GOT3 (cell line): ENCODE measurements at regions not wholly inside any gene's neighbourhood (a gene's known extent, or its start where the extent isn't known, plus 50 kb on each side); places are given as distances from the start of the nearest gene placed in this dataset.

ENCODE experiments used
- DNase-seq: peaks from one replicate; lab custom pipeline; 2025; ENCODE audit warnings: mixed read lengths; lab: John Stamatoyannopoulos, UW

DNA sequence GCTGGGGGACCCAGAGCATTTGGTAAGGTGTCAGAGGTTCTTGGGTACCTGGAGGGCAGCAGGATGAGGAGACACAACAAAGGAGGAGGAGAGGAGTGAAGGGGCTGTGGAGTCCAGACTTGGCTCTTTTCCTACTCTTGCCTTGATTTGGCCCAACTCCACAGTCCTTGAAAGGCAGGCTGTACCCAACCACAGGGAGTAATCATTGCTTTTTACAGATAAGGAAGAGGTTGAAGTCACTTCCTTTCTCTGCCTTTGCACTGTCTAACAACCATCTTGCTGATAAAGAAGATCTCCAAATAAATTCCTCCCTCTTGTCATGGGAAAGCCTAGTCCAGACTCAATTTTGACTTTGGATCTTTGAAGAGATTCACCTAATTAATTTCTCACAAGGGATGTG, 226.8 kb upstream of the HMGA2 start:
- DNase-seq: no peak

DNA sequence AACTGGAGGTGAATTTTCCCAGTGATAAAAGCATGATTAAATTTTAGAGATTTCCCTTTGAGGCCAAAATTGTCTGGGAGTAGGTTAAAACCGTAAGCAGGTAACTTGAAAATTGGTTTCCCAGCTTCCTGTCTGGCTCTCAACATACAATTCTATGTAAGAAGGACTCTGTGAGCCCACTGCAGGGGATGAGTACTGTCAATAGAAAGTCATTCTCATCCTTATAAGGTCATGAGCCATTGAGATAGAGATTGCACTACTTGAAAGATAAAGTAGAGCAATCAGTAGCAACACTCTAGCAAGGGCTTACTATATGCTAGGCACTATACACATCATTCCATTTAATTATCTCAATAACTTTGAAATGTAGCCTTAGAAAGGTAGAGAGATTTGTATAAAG, 225.6 kb upstream of the HMGA2 start:
- DNase-seq: no peak

DNA sequence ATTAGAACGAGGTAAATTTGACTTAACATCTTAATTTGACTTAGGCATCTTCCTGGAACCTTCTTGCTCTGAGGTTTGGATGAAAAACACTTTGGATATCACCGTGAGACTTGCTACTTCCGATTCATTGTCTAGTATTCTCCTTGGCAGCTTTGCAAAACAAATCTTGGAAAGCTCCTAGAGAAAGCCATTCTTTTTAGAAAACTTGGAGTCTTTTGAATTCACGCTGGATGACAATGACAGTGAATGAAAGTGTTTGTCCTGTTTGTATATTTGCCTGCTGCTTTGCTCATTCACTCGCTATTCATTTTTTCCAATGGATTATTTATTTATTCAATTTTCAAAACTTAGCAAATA, 222.1 kb upstream of the HMGA2 start:
- no peak for DNase-seq

DNA sequence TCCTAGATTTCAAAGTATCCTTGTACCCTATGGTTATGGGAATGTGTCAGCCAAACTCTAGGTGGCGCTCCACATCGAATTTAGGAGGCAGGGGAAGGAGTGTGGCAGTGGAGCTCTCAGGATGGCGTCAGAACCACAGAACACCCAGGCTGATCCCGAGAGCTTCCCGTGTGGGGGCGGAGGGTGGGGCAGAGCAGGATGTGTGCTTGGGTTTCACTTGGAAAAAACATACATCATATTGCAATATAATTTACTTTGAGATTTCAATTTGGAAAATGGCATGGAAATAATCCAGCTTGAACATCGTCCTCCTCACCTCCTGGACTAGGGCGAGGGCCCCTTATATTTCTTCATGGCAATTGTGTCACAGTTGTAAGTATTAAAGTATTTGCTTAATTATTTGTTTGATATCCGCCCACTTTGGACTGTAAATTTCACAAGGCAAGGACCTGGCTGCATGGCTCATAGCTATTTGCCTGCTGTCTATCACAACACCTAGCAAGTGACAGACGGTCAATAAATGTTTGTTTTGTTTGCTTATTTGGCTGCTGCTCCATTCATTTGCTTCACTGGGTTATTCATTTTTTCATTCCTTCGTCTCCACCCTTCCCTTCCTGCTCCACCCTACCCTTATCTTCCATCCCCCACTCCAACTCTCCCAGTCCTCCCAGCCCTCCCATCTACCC, 221.5 kb upstream of the HMGA2 start:
- DNase-seq: no peak

DNA sequence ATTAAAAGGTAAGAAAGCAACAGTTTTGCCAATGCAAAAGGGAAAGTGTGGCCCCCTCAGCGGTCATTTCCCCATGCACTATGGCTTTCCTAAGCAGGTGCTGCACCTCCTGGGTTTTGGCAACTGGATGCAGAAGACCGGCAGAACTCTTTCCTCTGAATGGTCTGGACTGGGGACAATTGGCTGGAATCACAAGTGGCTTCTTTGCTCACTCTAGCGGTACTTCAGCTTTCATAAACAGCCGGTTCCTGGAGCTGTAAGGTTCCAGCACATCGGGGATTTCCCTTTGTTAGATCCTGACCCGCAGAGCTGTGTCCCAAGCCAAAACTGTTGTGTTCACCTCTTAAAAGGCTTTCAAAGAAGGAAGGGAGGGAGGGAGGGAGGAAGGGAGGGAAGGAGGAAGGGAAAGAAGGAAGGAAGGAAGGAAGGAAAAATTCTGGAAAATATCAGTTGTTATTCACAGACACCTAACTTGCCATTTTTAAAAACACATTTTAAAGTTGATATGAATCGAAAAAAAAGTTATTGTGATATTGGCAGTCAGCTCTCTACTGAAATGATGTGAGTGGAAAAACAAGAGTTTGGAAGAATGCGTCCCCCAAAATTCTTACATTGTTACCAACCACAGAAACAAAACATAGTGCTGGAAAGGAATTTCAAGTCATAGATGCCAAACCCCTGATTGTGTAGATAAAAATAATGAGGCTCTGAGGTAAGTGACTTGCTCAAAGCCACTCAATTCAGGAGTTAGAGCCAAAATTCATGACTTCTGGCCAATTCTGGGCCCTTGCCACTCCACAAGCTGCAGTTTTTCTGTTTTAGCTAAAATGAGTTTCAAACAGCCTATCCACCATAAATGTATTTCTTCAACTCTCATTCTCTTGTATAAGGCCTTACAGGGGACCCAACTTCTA, 220.6 kb upstream of the HMGA2 start:
- no peak for DNase-seq

DNA sequence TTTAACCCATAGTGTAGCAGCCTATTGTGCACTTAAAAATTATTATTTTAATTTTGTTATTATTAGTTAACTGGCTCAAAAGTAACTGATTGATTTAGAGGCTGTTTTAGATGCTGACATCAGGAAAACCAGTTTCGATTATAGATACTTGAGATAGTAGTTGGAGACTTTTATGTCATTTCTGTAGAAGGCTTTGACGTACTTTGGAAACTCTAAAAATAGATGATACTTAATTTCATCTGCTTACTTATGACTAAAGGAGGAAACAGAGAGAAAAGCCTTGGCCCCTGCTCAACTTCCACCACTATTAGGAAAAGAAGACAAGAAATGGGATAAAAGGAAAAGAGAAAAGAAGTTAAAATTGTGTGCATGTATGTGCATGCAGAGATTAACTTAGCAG, 219.3 kb upstream of the HMGA2 start:
- no peak for DNase-seq

DNA sequence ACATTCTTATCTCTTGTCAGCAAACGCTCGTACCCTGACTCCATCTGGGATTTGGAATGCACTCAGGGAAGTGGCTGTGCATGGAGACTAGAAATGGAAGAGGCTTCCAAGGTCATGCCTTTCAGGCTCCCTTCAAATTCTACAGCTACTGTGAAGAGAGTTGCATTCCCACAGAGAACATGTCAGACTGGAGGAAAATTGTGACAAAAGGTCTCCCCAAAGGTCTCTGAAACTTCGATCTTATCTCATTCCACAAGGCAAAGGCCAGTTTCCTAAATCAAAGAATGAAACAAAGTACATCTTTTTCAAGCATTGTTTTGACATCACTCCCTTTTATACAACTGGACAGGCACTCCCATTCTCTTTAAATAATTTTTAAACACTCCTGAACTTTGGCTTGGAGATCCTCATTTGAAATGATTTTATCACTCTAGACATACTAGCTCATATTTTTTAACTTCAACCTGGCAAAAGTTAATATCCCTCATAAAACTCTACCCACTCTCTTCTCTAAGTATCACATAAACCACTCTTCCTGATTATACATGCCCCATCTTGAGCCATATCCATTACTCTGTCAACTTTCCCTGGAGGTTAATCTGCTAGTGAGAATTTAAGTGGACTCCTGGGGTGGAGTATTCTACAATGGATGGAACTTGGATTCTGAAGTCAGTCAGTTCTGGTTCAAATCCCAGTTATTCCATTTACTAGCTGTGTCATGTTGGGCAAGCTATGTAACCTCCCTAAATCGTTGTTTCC, 218.1 kb upstream of the HMGA2 start:
- no peak for DNase-seq

DNA sequence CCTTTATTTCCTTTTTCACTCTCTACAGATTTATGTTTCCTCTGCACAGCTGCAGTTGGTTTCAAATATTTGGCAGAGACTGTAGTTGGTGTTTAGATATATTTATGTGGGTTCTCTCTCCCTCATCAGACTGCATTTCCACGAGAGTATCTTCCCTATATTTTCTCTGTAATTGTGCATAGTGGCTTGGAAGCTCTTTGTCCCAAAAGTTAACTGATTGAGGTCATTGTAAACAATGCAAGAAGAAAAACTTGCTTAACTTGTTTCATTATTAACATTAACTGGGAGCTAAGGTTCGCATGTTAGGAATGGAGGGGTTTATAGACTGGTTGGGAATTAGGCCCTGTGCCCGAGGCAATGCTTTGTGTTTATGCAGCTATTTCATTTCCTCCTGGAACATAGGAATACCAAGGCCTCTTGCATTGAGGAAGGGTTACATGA, 216.9 kb upstream of the HMGA2 start:
- DNase-seq: no peak

DNA sequence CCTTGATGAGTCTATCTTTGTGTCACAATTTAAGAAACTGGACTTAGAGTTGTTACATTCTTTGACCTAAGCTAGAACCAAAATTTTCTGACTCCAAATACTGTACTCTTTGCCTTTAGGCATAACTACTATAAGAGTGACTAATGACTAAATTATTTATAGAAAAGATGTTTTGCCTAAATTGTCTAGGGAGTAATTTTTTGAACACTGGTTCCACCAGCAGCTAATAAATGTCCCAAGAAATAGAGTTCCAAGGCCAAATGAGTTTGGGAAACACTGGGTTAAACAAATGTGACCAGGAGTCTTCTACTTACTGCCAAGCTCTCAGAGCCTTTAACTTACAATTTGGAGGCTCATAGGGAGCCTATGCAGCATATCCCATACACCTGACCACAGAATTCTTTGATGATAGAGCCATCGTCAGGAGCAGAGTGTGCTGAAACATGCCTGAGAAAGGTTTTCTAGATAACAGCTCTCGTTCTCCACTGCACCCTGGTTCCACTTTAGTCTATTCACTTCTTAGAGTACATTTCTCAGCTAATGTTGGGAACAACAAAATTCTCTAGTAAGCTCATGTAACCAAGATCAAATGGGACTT, 215.9 kb upstream of the HMGA2 start:
- DNase-seq: no peak

DNA sequence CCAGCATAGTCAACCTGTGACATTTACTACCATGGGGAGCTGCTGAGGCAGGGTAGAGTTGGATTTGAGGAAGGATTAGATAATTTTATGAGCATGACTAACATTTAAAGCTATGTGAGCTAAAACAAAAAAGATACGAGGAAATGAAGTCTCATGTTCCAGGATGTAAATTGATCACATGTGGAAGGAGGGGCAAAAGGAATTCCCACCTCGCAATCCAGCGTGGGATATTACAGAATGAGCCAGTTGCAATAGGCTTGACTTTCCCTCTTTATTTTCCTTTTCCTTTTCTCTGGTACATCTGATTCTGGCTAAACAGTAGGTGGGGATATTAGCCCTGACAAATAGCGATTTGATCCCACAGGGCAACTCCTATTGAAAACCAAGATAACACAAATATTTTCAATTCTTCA, 214.9 kb upstream of the HMGA2 start:
- DNase-seq: no peak

DNA sequence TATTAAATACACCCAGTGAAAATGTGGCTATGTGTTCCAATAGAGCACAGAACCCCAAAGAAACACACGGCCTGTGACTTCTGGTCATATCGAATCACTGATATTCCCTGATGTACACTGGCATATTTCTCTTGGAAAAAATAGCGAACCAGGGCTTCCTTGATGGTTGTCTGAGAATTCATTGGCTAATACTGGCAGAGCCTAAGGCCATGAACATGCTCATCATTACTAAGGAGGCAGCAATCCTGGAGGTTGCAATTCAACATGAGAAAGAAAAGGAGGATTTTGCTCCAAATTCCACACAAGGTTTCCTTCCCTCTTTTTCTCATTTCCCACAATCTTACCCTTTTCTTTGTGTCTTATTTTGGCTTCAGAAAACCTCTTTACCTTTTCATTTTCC, 212.9 kb upstream of the HMGA2 start:
- no peak for DNase-seq

DNA sequence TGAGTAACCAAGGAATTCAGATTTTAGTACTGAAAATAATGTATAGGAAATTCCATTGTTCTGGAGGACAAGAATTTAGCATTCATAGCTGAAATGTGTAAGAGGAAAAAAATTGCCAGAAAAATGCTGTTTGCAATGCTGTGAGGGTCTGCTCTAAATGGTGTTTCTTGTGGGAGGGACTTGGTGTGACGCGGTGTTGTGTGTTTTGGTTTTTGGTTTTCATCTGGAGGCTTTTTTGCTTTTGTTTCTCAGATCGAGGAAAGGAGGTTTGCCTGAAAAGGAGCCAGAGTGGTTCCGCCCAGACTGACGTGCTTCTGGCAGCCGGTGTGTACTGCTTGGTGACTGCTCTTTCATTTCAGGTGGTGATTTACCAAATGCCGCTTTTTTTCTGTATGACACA, 211.8 kb upstream of the HMGA2 start:
- no peak for DNase-seq

DNA sequence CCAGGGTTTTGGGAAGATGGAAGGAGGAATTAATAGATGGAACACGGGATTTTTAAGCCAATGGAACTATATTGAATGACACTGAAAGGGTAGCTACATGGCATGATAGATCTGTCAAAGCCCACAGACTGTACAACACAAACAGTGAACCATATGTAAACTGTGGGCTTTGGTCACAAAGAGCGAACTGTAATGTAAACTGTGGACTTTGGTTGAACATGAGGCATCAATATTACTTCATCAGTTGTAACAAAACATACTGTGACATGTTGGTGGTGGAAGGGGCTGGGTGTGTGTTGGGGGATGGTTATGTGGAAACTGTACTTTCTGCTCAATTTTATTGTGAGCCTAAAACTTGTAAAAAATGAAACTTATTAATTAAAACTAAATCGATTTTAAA, 210.6 kb upstream of the HMGA2 start:
- no peak for DNase-seq

DNA sequence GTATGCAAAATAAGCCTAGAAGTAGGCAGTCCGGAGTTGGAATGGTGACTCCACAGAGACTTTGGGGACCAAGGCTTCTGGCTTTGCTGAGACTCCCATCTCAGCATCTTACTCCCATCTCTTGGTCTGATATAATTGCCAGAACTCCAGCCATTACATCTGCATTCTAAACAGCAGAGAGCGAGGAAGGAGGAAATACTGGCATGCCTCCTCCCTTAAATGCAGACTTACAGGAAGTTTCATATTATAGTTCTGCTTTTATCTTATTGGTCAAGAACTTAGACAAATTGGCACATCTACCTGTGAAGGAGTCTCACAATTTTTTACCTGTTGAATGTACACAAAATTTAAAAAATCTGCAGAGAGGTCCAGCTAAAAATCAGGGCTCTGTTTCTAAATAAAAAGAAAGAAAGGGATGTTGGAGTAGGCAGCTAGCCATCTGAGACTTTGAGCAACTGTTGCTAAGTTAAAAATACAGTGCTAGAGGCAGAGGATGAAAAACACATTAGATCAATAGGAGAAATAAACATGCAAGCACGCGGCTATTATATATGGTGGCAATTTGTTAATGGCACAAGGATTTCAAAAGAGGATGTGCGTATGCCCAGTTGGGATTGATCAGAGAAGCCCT, 209.9 kb upstream of the HMGA2 start:
- no peak for DNase-seq

DNA sequence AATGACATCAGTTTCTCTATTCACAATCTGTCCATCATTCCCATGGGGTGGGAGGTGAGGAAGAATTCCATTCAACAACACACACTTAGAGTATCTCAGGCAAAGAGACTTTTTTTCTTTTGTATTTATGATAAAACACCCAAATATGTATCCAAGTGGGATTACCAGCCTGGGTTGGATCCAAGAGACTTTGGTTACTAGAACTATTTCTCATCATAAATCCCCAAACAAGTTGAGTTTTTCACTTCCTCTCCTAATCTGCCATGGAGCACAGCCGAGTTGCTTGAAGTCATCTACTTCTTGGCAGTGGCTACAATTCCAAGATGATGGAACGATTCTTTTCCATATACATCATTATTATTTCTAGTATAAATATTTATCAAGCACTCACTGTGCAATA, 209.2 kb upstream of the HMGA2 start:
- no peak for DNase-seq

DNA sequence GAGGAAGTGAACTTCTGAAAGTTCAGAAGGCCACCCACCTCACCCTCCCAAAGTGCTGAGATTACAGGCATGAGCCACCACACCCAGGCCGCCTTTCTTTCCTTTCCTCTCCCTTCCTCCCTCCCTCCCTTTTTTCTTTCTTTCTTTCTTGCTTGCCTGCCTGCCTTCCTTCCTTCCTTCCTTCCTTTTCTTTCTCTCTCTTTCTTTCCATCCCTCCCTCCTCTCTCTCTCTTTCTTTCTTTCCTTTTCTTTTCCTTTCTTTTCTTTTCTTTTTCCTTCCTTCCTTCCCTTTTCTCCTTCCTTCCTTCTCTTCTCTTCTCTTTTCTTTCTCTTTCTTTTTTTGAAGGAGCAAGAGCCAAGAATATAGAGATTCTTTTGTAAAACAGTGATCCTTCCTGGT, 208.3 kb upstream of the HMGA2 start:
- DNase-seq: no peak

DNA sequence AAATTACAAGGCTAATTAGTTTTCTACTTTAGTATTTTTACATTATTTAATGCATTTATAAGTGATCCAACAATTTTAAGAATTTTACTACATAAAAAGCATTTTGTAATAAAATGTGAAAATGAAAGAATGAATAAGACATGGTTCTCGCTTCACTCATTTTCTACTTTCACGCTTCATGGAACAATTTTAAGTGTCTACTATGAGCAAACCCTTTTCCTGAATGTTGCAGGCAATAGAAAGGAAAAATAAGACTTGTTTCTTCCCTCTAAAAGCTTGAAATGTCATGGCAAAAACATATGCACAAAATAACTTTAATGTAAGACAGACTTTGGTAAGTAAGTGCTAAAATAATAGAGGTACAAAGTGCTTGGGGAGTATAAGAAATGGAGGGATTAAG, 205.7 kb upstream of the HMGA2 start:
- DNase-seq: no peak

DNA sequence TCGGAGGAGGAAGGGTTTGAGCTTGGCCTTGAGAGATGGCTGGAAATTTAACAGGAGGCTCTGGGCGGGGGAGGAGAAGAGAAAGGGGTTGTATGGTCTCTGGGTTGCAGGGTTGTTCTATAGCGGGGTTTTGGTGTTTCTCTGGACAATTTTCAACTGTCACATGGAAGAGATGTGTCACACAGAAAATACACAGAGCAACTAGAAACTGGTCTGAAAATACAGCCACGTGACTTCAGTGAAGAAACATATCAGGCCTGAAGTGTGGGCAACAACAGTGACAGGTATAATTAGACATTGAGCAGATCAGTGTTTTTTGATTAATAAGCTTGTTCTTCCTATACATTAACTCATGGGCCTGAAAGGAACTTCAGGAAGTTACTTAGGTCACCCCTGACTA, 205.3 kb upstream of the HMGA2 start:
- no peak for DNase-seq

DNA sequence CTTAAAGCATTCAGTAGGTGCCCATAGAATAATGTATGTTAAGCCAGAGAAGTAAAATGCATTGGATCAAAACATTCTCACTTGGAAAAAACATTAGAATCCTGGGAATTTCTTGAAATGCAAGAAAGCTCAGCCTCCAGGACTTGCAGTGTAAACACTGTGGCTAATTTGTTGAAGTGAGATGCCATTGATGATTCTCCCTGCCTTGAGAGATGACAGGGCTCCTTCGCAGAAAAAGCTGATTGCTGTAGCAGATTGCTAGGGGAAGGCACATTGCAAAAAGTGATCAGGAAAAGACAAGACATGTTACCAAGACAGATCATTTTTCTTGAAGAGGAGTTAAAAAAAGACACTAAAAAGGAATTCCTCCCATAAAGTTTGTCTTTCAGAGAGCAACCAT, 204.2 kb upstream of the HMGA2 start:
- no peak for DNase-seq

DNA sequence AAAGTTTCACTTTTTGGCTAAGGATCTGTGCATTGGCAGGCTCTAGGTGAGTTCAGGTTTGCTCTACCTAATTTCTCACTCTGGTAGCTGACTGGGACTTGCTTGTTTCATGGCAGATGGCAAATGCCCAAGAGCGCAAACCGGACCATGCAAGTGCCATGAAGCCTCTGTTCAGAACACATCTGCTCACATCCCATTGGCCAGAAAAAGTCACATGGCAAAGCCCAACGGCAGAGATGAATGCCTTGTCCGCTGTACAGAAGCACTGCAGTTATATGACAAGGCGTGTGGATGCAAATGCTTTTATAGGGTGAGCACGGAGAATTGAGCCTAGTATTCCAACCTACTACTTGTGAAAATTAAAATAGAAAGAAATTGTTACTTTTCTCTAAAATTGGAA, 202.2 kb upstream of the HMGA2 start:
- no peak for DNase-seq

DNA sequence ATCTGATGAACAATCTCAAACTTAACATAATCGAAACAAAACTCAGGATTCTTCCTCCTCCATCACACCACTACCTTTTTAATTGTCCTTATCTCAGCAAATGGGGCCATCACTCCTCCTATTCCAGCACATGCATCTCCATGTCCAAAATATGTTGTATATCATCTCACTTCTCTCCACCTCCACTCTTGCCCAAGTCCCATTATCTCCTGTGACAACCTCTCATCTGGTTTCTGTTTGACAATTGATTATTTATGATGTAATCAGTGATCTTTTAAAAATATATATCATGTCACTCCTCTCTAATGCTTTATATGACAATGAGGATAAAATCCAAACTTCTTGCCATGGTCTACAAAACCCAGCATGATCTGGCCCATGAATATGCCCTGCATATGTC, 200.8 kb upstream of the HMGA2 start:
- no peak for DNase-seq

DNA sequence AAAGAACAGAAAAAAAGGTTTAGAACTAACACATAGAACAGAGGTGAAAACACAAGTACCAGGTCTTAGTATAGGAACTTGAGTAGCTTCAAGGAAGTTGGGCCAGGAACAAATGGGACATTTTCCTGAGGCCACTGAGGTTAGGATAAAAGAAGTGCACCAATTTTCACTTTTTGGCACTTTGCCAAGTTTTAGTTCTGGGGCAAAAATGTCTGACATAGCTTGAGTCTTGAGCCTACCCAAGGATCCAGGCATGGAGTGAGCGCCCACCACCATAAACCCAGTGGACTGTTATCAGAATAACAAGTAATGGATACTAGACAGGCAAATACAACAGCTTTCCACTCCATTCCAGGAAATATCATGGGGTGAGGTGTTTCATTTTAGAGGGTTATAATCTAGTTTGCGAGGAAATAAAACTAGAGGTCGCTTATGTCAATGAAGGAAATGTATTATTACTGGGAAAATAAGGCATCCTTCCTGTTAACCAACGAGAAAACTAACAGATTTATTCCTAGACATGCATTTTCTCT, 199.7 kb upstream of the HMGA2 start:
- DNase-seq: no peak
